GM18861 (cell line): ENCODE measurements at regions not wholly inside any gene's neighbourhood (a gene's known extent, or its start where the extent isn't known, plus 50 kb on each side); places are given as distances from the start of the nearest gene placed in this dataset.

Source experiments
- ATAC-seq: cut with Tn5 transposase; IDR thresholded peaks from one replicate; pipeline ENCODE4 v1.9.1; 2021; ENCODE audit not compliant: unreplicated experiment

- ATAC-seq = no peak
Observed at GRCh38 chr2:16050261-16050907, 110.0 kb downstream of the MYCN start.

GRCh38 chr2:16049406-16049805, 109.1 kb downstream of the MYCN start:
- ATAC-seq = no peak

- no peak for ATAC-seq
Observed at GRCh38 chr2:16048466-16048865, 108.1 kb downstream of the MYCN start.

GRCh38 chr2:16047701-16048100, 107.4 kb downstream of the MYCN start:
- no peak for ATAC-seq

GRCh38 chr2:16046649-16047048, 106.3 kb downstream of the MYCN start:
- no peak for ATAC-seq

- ATAC-seq = no peak
Observed at GRCh38 chr2:16045653-16046352, 105.5 kb downstream of the MYCN start.

GRCh38 chr2:16044946-16045456, 104.7 kb downstream of the MYCN start:
- no peak for ATAC-seq

- ATAC-seq = no peak
Observed at GRCh38 chr2:16043627-16044026, 103.3 kb downstream of the MYCN start.

GRCh38 chr2:16043192-16043591, 102.8 kb downstream of the MYCN start:
- no peak for ATAC-seq

- ATAC-seq = no peak
Observed at GRCh38 chr2:16042201-16042700, 101.9 kb downstream of the MYCN start.

- ATAC-seq = no peak
Observed at GRCh38 chr2:16040271-16041010, 100.1 kb downstream of the MYCN start.

GRCh38 chr2:16039823-16040222, 99.5 kb downstream of the MYCN start:
- ATAC-seq = no peak

- no peak for ATAC-seq
Observed at GRCh38 chr2:16039055-16039454, 98.7 kb downstream of the MYCN start.

- no peak for ATAC-seq
Observed at GRCh38 chr2:16038621-16039020, 98.3 kb downstream of the MYCN start.

- no peak for ATAC-seq
Observed at GRCh38 chr2:16037808-16038457, 97.6 kb downstream of the MYCN start.

- no peak for ATAC-seq
Observed at GRCh38 chr2:16036951-16037350, 96.6 kb downstream of the MYCN start.

- no peak for ATAC-seq
Observed at GRCh38 chr2:16035747-16036745, 95.7 kb downstream of the MYCN start.

GRCh38 chr2:16034975-16035746, 94.8 kb downstream of the MYCN start:
- no peak for ATAC-seq
